HEK293 (cell line): ENCODE measurements at regions not wholly inside any gene's neighbourhood (a gene's known extent, or its start where the extent isn't known, plus 50 kb on each side); places are given as distances from the start of the nearest gene placed in this dataset.

Experiments used
- CTCF ChIA-PET: fragments of 350-600 bp; formaldehyde crosslinking; extraction: SDS; loops from one replicate; lab custom pipeline; 2021; ENCODE audit warnings: antibody characterized with exemption; lab: Yijun Ruan, JAX
- POLR2A ChIA-PET: fragments of 300-600 bp; formaldehyde crosslinking; extraction: SDS; loops from one replicate; lab custom pipeline; 2020; ENCODE audit warnings: antibody characterized with exemption, inconsistent platforms; lab: Yijun Ruan, JAX
- H3K27ac ChIP-seq: fragments of 200-500 bp; sonication (Bioruptor generic); 2 replicates; pipeline ENCODE4 v1.5.1; 2014; ENCODE audit warnings: low read depth, low read length, control low read depth, inconsistent platforms; ENCODE audit errors: extremely low read depth
- H3K36me3 ChIP-seq, 2 experiments: fragments of 200-500 bp in 1 of 2; sonication (Bioruptor generic) in 1 of 2; 1 replicate in 1 of 2; 2 replicates in 1 of 2; pipeline ENCODE4 v1.5.1; 2014 to 2017; ENCODE audit warnings: inconsistent platforms in 2 of 2, low read length in 2 of 2; ENCODE audit not compliant: control insufficient read depth in 2 of 2, insufficient read depth in 1 of 2
- H3K4me1 ChIP-seq: fragments of 200-500 bp; sonication (Bioruptor generic); 2 replicates; pipeline ENCODE4 v1.5.1; 2014; ENCODE audit warnings: mild to moderate bottlenecking, low read length, inconsistent platforms; ENCODE audit not compliant: control insufficient read depth, insufficient read depth
- H3K4me3 ChIP-seq: 2 replicates; pipeline ENCODE4 v1.5.1; 2011; ENCODE audit warnings: low read depth, mild to moderate bottlenecking, control low read depth, low read length, moderate library complexity
- H3K9me3 ChIP-seq: fragments of 200-500 bp; sonication (Bioruptor generic); 2 replicates; pipeline ENCODE4 v1.5.1; 2014; ENCODE audit warnings: low read depth, low read length, inconsistent platforms; ENCODE audit not compliant: control insufficient read depth, insufficient read depth
- EGR2 ChIP-seq: fragments of 450-650 bp; formaldehyde crosslinking; IDR thresholded peaks from 2 replicates; pipeline ENCODE4 v1.5.1; 2016; ENCODE audit warnings: low read depth, missing biosample characterization, missing genetic modification characterization
- MZF1 ChIP-seq: fragments of 450-650 bp; formaldehyde crosslinking; IDR thresholded peaks from 2 replicates; pipeline ENCODE4 v1.5.1; 2017; ENCODE audit warnings: missing biosample characterization, missing genetic modification characterization, borderline replicate concordance
- OSR2 ChIP-seq: fragments of 450-650 bp; formaldehyde crosslinking; IDR thresholded peaks from 2 replicates; pipeline ENCODE4 v1.5.1; 2016; ENCODE audit warnings: missing biosample characterization, missing genetic modification characterization
- OVOL3 ChIP-seq: fragments of 450-650 bp; formaldehyde crosslinking; IDR thresholded peaks from 2 replicates; pipeline ENCODE4 v1.5.1; 2016; ENCODE audit warnings: missing biosample characterization, missing genetic modification characterization
- ZBTB7A ChIP-seq: fragments of 450-650 bp; formaldehyde crosslinking; IDR thresholded peaks from 2 replicates; pipeline ENCODE4 v1.5.1; 2016; ENCODE audit warnings: low read depth, missing biosample characterization, missing genetic modification characterization
- ZNF114 ChIP-seq: fragments of 450-650 bp; formaldehyde crosslinking; IDR thresholded peaks from 2 replicates; pipeline ENCODE4 v1.5.0; 2017; ENCODE audit warnings: missing biosample characterization, missing genetic modification characterization
- ZNF140 ChIP-seq: fragments of 450-650 bp; formaldehyde crosslinking; IDR thresholded peaks from 2 replicates; pipeline ENCODE4 v1.5.1; 2016; ENCODE audit warnings: missing biosample characterization, missing genetic modification characterization
- ZNF311 ChIP-seq: fragments of 450-650 bp; formaldehyde crosslinking; IDR thresholded peaks from 2 replicates; pipeline ENCODE4 v1.5.1; 2017; ENCODE audit warnings: missing biosample characterization, missing genetic modification characterization, borderline replicate concordance
- ZNF404 ChIP-seq: fragments of 450-650 bp; formaldehyde crosslinking; IDR thresholded peaks from 2 replicates; pipeline ENCODE4 v1.5.1; 2017; ENCODE audit warnings: missing biosample characterization, missing genetic modification characterization
- ZNF416 ChIP-seq: fragments of 450-650 bp; formaldehyde crosslinking; IDR thresholded peaks from 2 replicates; pipeline ENCODE4 v1.5.1; 2016; ENCODE audit warnings: missing biosample characterization, missing genetic modification characterization
- ZNF433 ChIP-seq: fragments of 450-650 bp; formaldehyde crosslinking; IDR thresholded peaks from 2 replicates; pipeline ENCODE4 v1.5.1; 2016; ENCODE audit warnings: missing biosample characterization, missing genetic modification characterization, low read depth
- ZNF473 ChIP-seq: fragments of 450-650 bp; formaldehyde crosslinking; IDR thresholded peaks from 2 replicates; pipeline ENCODE4 v1.5.1; 2017; ENCODE audit warnings: missing biosample characterization, missing genetic modification characterization
- ZNF600 ChIP-seq: fragments of 450-650 bp; formaldehyde crosslinking; IDR thresholded peaks from 2 replicates; pipeline ENCODE4 v1.5.1; 2016; ENCODE audit warnings: missing biosample characterization, missing genetic modification characterization
- ZNF624 ChIP-seq: fragments of 450-650 bp; formaldehyde crosslinking; IDR thresholded peaks from 2 replicates; pipeline ENCODE4 v1.5.1; 2017; ENCODE audit warnings: missing biosample characterization, missing genetic modification characterization
- ZNF76 ChIP-seq: fragments of 450-650 bp; formaldehyde crosslinking; IDR thresholded peaks from 2 replicates; pipeline ENCODE4; 2016; ENCODE audit warnings: low read depth, missing biosample characterization, missing genetic modification characterization, borderline replicate concordance
- ZNF791 ChIP-seq: fragments of 450-650 bp; formaldehyde crosslinking; IDR thresholded peaks from 2 replicates; pipeline ENCODE4 v1.5.1; 2016; ENCODE audit warnings: missing biosample characterization, missing genetic modification characterization
- TF ChIP-seq, protein P1 (sequence below): fragments of 450-650 bp; formaldehyde crosslinking; IDR thresholded peaks from 2 replicates; pipeline ENCODE4 v1.5.1; 2016; ENCODE audit warnings: missing biosample characterization, missing genetic modification characterization
- TF ChIP-seq, protein P2 (sequence below): fragments of 450-650 bp; formaldehyde crosslinking; IDR thresholded peaks from 2 replicates; pipeline ENCODE4 v1.5.1; 2016; ENCODE audit warnings: missing biosample characterization, missing genetic modification characterization

DNA sequence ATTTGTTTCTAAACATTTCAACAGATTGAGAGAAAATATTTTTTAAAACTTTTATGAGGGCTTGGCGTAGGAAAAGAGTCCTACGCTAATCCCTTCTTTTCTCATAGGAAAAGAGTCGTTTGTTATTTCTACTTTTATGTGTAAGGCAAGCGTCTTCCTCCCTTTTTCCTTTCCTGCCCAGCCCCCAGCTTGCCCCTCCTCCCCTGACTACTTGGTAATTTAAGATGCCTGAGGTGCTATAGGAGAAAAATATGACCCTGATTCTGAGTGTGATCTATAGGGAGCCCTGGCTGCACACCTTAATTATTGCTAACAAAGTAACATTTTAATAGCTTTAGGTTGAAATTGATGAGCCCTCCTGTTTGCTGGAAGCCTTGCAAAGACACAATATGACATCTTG is 373.6 kb downstream of the PBX1 start:
- ChIA-PET POLR2A (no interaction called here), CTCF (interaction anchor here (0.6 to 1.1 kb wide), 3 partner anchors 37 to 265 kb away, joined by 3 to 6 read pairs (median 5); no protein-coding TSS in a partner anchor)
- Histone ChIP-seq H3K4me1 (no peaks in the 10 kb centered on the region), H3K9me3 (no peaks in the 10 kb centered on the region), H3K4me3 (no peak overlapping the region), H3K27ac (no peak overlapping the region), H3K36me3 (no peaks in the 10 kb centered on the region)
- TF ChIP-seq ZNF433 (no peak), ZNF311 (no peak), ZNF404 (tag by site-specific recombination) (no peak), ZNF791 (no peak), MZF1 (tag by site-specific recombination) (no peak), ZNF416 (tag by site-specific recombination) (no peak)
- TF ChIP-seq, protein P1, sequence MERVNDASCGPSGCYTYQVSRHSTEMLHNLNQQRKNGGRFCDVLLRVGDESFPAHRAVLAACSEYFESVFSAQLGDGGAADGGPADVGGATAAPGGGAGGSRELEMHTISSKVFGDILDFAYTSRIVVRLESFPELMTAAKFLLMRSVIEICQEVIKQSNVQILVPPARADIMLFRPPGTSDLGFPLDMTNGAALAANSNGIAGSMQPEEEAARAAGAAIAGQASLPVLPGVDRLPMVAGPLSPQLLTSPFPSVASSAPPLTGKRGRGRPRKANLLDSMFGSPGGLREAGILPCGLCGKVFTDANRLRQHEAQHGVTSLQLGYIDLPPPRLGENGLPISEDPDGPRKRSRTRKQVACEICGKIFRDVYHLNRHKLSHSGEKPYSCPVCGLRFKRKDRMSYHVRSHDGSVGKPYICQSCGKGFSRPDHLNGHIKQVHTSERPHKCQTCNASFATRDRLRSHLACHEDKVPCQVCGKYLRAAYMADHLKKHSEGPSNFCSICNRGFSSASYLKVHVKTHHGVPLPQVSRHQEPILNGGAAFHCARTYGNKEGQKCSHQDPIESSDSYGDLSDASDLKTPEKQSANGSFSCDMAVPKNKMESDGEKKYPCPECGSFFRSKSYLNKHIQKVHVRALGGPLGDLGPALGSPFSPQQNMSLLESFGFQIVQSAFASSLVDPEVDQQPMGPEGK (tag by site-specific recombination): no peak

DNA sequence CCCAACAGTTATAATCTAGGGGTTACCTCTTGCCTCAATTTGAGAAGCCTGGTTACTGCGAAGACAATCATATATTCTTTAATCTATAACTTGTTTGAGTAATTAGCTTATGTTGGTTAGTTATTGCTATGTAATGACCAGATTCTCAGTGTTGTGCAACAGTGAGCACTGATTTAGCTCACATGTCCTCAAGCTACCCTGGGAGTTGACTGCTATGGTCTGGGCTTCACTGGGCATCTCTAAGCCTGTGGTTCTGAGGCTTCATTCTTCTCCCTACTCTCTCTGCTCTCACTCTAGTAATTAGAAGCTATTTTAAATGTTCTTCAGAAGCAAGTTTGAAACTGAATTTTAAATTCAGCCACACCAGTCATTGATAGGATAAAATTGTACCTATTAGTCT is 371.8 kb downstream of the PBX1 start:
- ChIA-PET CTCF (interaction anchor here (0.7 kb wide), 1 partner anchor 473 kb away, joined by 4 read pairs; no protein-coding TSS in a partner anchor), POLR2A (no interaction called here)
- Histone ChIP-seq H3K4me1 (no peaks in the 10 kb centered on the region), H3K9me3 (no peaks in the 10 kb centered on the region), H3K27ac (no peak overlapping the region), H3K36me3 (no peaks in the 10 kb centered on the region), H3K4me3 (no peak overlapping the region)
- TF ChIP-seq ZNF473 (tag by site-specific recombination): no peak
- TF ChIP-seq ZNF76 (tag by site-specific recombination): no peak
- TF ChIP-seq OSR2: no peak
- TF ChIP-seq ZNF433: no peak

DNA sequence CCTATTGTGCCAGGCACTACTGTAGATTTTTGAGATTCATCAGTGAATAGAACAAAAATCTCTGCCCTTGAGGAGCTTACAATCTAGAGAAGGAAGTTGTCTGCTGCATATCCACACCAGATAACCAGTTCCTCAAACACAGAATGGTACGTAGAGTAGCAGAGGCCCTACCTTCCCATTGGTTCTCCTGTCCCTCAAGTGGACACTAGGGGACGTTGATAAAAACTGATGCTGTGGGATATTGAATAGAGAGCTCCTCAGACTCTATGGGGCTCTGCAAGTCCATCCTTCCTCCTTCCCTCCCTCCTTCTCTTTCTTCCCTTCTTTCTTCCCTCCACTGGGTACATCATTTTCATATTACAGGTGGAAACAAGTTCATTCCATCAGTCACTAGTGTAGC is 371.3 kb downstream of the PBX1 start:
- Histone ChIP-seq H3K4me1 (no peaks in the 10 kb centered on the region), H3K36me3 (no peaks in the 10 kb centered on the region), H3K9me3 (no peaks in the 10 kb centered on the region)
- ChIA-PET POLR2A (no interaction called here), CTCF (no interaction called here)
- no peak for TF ChIP-seq OVOL3
- TF ChIP-seq, protein P2, sequence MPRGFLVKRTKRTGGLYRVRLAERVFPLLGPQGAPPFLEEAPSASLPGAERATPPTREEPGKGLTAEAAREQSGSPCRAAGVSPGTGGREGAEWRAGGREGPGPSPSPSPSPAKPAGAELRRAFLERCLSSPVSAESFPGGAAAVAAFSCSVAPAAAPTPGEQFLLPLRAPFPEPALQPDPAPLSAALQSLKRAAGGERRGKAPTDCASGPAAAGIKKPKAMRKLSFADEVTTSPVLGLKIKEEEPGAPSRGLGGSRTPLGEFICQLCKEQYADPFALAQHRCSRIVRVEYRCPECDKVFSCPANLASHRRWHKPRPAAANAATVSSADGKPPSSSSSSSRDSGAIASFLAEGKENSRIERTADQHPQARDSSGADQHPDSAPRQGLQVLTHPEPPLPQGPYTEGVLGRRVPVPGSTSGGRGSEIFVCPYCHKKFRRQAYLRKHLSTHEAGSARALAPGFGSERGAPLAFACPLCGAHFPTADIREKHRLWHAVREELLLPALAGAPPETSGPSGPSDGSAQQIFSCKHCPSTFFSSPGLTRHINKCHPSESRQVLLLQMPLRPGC: no peak
- TF ChIP-seq ZNF600 (tag by site-specific recombination): no peak
- TF ChIP-seq EGR2 (tag by site-specific recombination): no peak
- no peak for TF ChIP-seq ZNF624 (tag by site-specific recombination)
- TF ChIP-seq ZNF140 (tag by site-specific recombination): no peak
- no peak for TF ChIP-seq ZNF433
- no peak for TF ChIP-seq ZNF114
- TF ChIP-seq ZBTB7A (tag by site-specific recombination): no peak
- TF ChIP-seq, all 188 proteins: peak for 0
- no peak overlapping the region for H3K4me3 ChIP-seq
- no peak overlapping the region for H3K27ac ChIP-seq
